NB4 (cell line): ENCODE measurements at regions not wholly inside any gene's neighbourhood (a gene's known extent, or its start where the extent isn't known, plus 50 kb on each side); places are given as distances from the start of the nearest gene placed in this dataset.

Source experiments
- CTCF ChIP-seq: IDR thresholded peaks from one replicate; pipeline ENCODE4 v1.5.1; 2012; ENCODE audit warnings: low read depth, low read length
- MAX ChIP-seq: IDR thresholded peaks from 2 replicates; pipeline ENCODE4 v1.6.1; 2011; ENCODE audit warnings: low read depth, low read length
- MYC ChIP-seq: IDR thresholded peaks from 2 replicates; pipeline ENCODE4 v1.6.1; 2011; ENCODE audit warnings: low read depth, low read length
- POLR2A ChIP-seq: IDR thresholded peaks from 2 replicates; pipeline ENCODE4 v1.6.1; 2011; ENCODE audit warnings: mild to moderate bottlenecking; ENCODE audit not compliant: insufficient read length; ENCODE audit errors: extremely low read depth

- no peak for TF ChIP-seq POLR2A
- TF ChIP-seq MYC, result no peak
- TF ChIP-seq CTCF, result no peak
- no peak for TF ChIP-seq MAX
These were observed 547.9 kb upstream of the ZP4 start for GRCh38 chr1:238438311-238439270.
